ENCODE measurements at regions not wholly inside any gene's neighbourhood (a gene's known extent, or its start where the extent isn't known, plus 50 kb on each side); places are given as distances from the start of the nearest gene placed in this dataset.

DNA sequence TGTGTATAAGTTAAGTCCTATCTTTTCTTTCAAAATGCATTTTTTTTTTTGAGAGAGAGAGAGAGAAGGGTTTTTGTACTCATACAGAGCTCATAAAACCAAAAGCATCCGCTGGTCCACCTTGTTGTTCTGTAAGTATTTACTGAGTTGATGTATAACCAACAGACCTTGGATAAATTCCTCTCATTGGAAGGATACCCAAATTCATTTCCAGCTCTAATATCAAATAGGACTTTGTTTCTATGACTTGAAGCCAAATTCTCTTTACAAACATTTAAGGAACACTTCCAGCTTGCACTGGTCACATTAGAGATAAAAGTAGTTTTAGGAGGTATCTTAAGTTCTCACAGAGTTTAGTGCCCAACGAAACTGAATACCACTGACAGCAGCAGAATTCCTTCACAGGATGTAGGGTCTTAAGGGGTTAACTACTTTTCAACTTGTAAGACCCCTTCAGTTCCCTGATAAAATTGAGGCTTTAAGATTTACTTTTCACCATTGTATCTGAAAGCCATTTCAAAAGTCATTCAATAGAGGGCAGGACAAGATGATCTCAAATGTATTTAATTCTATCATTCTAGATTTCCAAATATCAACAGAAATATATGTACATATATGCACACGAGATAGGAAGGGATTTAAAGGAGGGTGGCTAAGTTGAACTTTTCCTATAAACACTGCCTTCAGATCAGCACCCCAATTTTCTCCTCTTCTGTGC is 1398.5 kb upstream of the CELF4 start:
- TF ChIP-seq, protein P1, sequence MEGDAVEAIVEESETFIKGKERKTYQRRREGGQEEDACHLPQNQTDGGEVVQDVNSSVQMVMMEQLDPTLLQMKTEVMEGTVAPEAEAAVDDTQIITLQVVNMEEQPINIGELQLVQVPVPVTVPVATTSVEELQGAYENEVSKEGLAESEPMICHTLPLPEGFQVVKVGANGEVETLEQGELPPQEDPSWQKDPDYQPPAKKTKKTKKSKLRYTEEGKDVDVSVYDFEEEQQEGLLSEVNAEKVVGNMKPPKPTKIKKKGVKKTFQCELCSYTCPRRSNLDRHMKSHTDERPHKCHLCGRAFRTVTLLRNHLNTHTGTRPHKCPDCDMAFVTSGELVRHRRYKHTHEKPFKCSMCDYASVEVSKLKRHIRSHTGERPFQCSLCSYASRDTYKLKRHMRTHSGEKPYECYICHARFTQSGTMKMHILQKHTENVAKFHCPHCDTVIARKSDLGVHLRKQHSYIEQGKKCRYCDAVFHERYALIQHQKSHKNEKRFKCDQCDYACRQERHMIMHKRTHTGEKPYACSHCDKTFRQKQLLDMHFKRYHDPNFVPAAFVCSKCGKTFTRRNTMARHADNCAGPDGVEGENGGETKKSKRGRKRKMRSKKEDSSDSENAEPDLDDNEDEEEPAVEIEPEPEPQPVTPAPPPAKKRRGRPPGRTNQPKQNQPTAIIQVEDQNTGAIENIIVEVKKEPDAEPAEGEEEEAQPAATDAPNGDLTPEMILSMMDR (IDR thresholded peaks at IDR 0.05) = no peak
- no peak for TF ChIP-seq POLR2A (IDR thresholded peaks at IDR 0.05)

Data from Peyer's patch (tissue), 4 donors.